Stomach smooth muscle (tissue), 2 donors: ENCODE measurements at regions not wholly inside any gene's neighbourhood (a gene's known extent, or its start where the extent isn't known, plus 50 kb on each side); places are given as distances from the start of the nearest gene placed in this dataset.
"Not testable (repeated sequence)": the region's sequence is repeated elsewhere in the genome, so short reads cannot be mapped to it uniquely, and the experiment has no call there.

Experiments
- H3K27ac ChIP-seq: one replicate; pipeline ENCODE4 v1.7.0; 2013; ENCODE audit warnings: mild to moderate bottlenecking, low read length, inconsistent platforms
- H3K27me3 ChIP-seq, 2 donors: one replicate each; pipeline ENCODE4 v1.7.0; 2013; ENCODE audit warnings: low read length in 2 of 2; ENCODE audit not compliant: insufficient read depth in 2 of 2, control insufficient read depth in 1 of 2
- H3K36me3 ChIP-seq, 2 donors: one replicate each; pipeline ENCODE4 v1.7.0; 2013; ENCODE audit warnings: low read length in 2 of 2; ENCODE audit not compliant: control insufficient read depth in 2 of 2, insufficient read depth in 2 of 2
- H3K4me1 ChIP-seq: one replicate; pipeline ENCODE4 v1.7.0; 2013; ENCODE audit warnings: low read length; ENCODE audit not compliant: control insufficient read depth, insufficient read depth
- H3K4me3 ChIP-seq, 2 donors: one replicate each; pipeline ENCODE4 v1.7.0; 2013; ENCODE audit warnings: low read length in 2 of 2
- H3K9ac ChIP-seq, 2 donors: one replicate each; pipeline ENCODE4 v1.7.0; 2013; ENCODE audit warnings: low read length in 2 of 2, mild to moderate bottlenecking in 1 of 2
- H3K9me3 ChIP-seq, 2 donors: one replicate each; pipeline ENCODE4 v1.7.0; 2013; ENCODE audit warnings: low read length in 2 of 2; ENCODE audit not compliant: control insufficient read depth in 2 of 2
- donor health status: healthy.
- donor health status: Pancreatic carcinoma.

DNA sequence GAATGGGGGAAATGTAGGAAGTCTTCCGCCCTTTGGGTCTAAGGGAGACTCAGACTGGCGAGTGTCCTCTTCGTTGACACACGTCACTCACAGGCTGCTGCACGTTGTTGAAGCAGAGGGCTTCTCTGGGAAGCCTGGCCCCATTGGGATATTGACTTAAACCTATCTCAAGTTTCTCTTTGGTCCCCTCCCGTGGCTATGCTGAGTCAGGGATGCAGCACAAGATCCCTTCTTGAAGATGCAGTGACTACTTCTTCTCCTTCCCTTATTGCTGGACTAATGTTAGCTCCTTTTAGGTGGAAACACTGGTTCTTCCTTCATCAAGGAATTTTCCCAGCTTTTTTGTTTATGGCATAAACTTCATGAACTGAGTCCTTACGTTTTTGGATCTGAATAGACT lies 89.8 kb upstream of the CCDC71L start:
- Histone ChIP-seq H3K4me1 (no peaks in the 10 kb centered on the region), H3K27me3 (no peaks in the 10 kb centered on the region), H3K4me3 (no peak overlapping the region), H3K9ac (no peak overlapping the region), H3K27ac (no peak overlapping the region), H3K9me3 (peaks cover 0 to 3% of the 10 kb centered on the region in 2 donors), H3K36me3 (no peaks in the 10 kb centered on the region)

GRCh38 chr7:106752367-106752766 lies 91.4 kb upstream of the CCDC71L start:
- no peak overlapping the region for H3K27ac ChIP-seq
- no peak overlapping the region for H3K4me3 ChIP-seq
- H3K4me1 ChIP-seq, result no peaks in the 10 kb centered on the region
- no peaks in the 10 kb centered on the region for H3K27me3 ChIP-seq
- H3K9ac ChIP-seq, result no peak overlapping the region
- no peaks in the 10 kb centered on the region for H3K36me3 ChIP-seq
- H3K9me3 ChIP-seq, result peaks cover 0 to 3% of the 10 kb centered on the region in 2 donors

DNA sequence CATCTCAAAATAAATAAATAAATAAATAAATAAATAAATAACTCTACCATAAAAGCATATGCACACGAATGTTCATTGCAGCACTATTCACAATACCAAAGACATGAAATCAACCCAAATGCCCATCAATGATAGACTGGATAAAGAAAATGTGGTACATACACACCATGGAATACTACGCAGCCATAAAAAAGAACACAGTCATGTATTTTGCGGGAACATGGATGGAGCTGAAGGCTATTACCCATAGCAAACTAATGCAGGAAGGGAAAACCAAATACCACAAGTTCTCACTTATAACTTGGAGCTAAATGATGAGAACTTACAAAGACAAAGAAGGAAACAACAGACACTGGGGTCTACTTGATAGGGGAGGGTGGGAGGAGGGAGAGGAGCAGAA lies 94.1 kb upstream of the CCDC71L start:
- H3K9ac ChIP-seq, H3K9me3 ChIP-seq, H3K36me3 ChIP-seq, H3K4me1 ChIP-seq, H3K27me3 ChIP-seq, H3K4me3 ChIP-seq, H3K27ac ChIP-seq: not testable (repeated sequence)

DNA sequence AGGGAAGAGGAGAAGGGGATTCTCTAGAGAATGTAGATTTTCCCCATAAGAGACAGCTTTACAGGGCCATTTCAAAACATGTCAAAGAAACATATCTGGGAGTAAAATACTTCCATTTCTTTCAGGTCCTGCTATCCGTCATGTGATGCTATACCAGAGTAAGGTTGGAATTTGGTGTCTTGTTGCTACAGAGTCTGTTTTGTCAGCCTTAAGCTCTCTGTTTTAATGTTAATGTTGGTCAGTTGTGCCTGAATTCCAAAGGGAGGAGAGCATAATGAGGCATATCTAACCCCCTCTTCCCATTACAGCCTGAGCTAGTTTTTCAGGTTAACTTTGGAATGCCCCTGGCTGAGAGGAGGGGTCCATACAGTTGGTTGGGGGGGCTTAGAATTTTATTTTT lies 94.7 kb upstream of the CCDC71L start:
- Histone ChIP-seq H3K9ac (no peak overlapping the region), H3K4me1 (no peaks in the 10 kb centered on the region), H3K36me3 (no peaks in the 10 kb centered on the region), H3K27me3 (no peaks in the 10 kb centered on the region), H3K4me3 (no peak overlapping the region), H3K9me3 (peaks cover 0 to 3% of the 10 kb centered on the region in 2 donors), H3K27ac (no peak overlapping the region)

DNA sequence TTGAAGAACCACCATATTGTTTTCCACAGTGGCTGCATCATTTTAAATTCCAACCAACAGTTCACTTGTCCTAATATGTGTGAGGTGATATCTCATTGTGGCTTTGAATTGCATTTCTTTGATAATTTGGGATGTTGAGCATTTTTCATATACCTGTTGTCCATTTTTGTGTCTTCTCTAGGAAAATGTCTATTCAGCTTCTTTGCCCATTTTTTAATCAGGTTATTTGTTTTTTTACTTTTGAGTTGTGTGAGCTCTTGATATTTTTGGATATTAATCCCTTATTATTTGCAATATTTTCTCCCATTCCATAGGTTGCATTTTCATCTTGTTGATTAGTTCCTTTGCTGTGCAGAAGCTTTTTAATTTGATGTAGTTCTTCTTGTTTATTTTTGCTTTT lies 95.1 kb upstream of the CCDC71L start:
- Histone ChIP-seq H3K4me1 (no peaks in the 10 kb centered on the region), H3K36me3 (no peaks in the 10 kb centered on the region), H3K27me3 (no peaks in the 10 kb centered on the region), H3K9me3 (peaks cover 0 to 3% of the 10 kb centered on the region in 2 donors), H3K4me3 (no peak overlapping the region), H3K27ac (no peak overlapping the region), H3K9ac (no peak overlapping the region)

DNA sequence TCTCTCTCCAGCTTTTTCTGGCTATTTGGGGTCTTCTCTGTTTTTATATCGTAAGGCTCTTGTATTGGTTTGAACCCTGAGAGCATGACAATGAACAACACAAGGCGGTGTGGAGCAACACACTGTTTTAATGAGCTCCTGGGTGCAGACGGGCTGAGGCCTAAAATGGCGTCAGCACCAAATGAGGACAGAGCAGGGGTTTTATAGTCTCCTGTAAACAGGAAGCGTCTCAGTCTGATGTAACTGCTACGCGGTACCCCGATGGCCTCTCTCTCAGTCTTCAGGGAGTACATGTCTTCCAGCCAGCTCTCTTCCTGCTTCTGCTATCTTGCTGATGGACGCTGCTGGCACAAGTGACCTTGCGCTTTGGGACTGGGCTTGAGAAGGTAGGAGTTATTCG lies 95.9 kb upstream of the CCDC71L start:
- no peak overlapping the region for H3K4me3 ChIP-seq
- H3K9me3 ChIP-seq, result peaks cover 0 to 3% of the 10 kb centered on the region in 2 donors
- H3K36me3 ChIP-seq, result no peaks in the 10 kb centered on the region
- no peak overlapping the region for H3K27ac ChIP-seq
- no peaks in the 10 kb centered on the region for H3K27me3 ChIP-seq
- no peaks in the 10 kb centered on the region for H3K4me1 ChIP-seq
- H3K9ac ChIP-seq, result no peak overlapping the region

DNA sequence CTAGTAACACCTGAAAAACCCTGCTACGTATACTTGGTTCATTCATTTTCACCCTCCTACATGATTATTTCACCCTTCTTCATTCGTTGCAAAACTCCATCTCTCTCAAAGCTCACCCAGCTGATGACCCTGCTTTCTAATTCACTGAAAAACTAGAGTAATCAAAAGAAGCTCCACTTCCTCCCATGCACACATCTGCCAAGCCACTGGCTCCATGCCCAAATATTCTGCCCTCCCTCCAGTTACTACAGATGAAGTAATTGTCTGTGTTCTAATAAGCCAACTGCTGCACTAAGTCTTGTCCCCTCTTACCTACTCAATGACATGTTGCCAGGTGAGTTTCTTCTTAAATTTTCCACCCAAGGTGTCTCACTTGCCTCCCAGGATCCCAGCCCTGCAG lies 96.9 kb upstream of the CCDC71L start:
- Histone ChIP-seq H3K9me3 (peaks cover 0 to 3% of the 10 kb centered on the region in 2 donors), H3K4me1 (no peaks in the 10 kb centered on the region), H3K27me3 (no peaks in the 10 kb centered on the region), H3K4me3 (no peak overlapping the region), H3K27ac (no peak overlapping the region), H3K9ac (no peak overlapping the region), H3K36me3 (no peaks in the 10 kb centered on the region)

- H3K27me3 ChIP-seq, H3K4me1 ChIP-seq, H3K9ac ChIP-seq, H3K27ac ChIP-seq, H3K36me3 ChIP-seq, H3K4me3 ChIP-seq, H3K9me3 ChIP-seq: not testable (repeated sequence)
Measured at GRCh38 chr7:106762845-106763244, 101.9 kb upstream of the CCDC71L start.

DNA sequence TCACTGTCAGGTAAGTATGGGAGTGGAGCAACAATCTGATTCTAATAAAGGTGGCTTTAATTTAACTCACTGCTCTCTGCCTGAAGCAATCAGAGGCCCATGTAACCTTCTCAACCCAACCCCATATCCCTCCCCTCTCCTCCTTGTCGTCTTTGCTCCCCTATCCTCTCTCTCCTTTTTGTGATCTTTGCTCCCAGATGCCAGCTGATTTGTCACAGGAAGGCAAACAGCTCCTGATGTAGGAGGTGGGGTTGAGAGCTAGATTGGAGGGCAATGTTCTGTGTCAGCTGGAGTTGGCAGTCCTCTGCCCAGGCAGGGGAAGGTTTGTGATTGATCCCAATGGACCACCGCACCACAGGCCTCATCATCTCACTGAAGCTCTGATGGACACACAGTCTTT lies 101.4 kb upstream of the PIK3CG start:
- Histone ChIP-seq H3K36me3 (no peaks in the 10 kb centered on the region), H3K9me3 (no peaks in the 10 kb centered on the region), H3K4me1 (peaks cover 3% of the 10 kb centered on the region), H3K27me3 (no peaks in the 10 kb centered on the region), H3K4me3 (no peak overlapping the region), H3K9ac (no peak overlapping the region), H3K27ac (no peak overlapping the region)

DNA sequence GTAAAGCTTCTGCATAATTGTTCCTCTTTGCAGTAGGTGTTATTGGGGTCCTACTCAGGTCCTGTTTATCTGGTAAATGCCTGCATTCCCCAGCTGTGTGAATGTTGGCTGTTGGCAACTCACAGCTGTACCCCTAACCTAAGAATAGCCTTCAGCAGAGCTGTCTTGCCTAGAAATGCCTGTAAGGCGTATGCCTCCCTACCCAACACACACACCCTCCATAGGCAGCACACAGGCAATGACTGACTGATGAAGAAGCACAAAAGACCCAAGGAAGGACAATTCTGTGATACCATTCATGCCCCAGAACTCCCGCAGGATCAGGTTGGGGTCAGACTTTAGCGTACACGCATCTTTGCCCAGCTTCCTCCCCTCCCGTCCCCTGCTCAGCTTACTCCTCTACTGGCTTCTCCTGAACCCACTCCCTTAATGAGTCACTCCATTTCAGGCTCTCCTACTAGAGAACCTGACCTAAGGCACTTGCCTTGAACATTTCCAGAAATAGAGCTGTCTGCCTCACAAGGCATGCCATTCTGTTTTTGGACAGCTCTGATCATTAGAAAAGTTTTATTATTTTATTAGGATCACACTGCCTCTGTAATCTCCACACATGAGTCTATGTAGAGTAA lies 99.2 kb upstream of the PIK3CG start:
- peaks cover 3% of the 10 kb centered on the region for H3K4me1 ChIP-seq

DNA sequence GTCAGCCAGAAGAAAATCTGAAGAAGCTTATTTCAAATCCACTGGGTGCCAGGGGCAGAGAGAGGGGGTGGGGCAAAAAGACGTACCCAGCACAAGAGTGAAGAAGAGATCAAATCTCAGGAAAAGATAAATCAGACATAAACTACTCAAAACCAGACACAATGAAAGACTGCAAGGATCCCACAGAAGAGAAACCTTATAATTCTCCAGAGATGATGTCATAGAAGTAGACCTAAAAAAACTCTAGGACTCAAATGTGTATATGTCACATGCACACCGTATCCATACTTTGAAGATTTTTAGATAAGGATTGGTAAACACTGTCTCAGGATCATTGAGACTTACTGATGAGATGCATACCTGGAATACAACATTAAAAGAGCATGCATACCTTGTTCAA lies 98.5 kb upstream of the PIK3CG start:
- Histone ChIP-seq H3K27me3 (no peaks in the 10 kb centered on the region), H3K36me3 (no peaks in the 10 kb centered on the region), H3K9me3 (no peaks in the 10 kb centered on the region), H3K27ac (no peak overlapping the region), H3K9ac (no peak overlapping the region), H3K4me3 (no peak overlapping the region), H3K4me1 (peaks cover 3% of the 10 kb centered on the region)

More for the DNA sequence above, 99.2 kb upstream of the PIK3CG start:
- no peaks in the 10 kb centered on the region for H3K27me3 ChIP-seq
- H3K27ac ChIP-seq, result no peak overlapping the region
- no peaks in the 10 kb centered on the region for H3K36me3 ChIP-seq
- H3K4me3 ChIP-seq, result no peak overlapping the region
- no peaks in the 10 kb centered on the region for H3K9me3 ChIP-seq
- no peak overlapping the region for H3K9ac ChIP-seq
